ENCODE measurements at regions not wholly inside any gene's neighbourhood (a gene's known extent, or its start where the extent isn't known, plus 50 kb on each side); places are given as distances from the start of the nearest gene placed in this dataset.

DNA sequence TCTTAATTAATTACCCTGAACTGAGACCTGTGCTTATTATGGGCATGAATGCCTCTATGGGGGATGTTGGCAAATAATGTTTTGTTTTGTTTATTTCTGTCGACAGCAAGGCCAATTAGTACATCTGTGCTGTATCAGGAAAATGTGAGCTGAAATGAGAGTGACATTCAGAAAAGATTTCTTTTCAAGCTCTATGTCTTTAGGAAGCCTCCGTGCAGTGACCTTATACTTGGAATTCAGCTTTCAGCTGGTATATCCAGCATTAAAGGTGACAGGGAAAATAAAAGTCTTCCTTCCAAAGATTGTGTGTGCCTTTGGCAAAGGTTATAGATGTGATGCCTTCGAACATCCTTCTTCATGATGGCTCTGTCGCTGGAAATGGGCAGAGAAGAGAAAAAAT, 1061.1 kb downstream of the SORCS3 start:
- DNase-seq: no peak

DNA sequence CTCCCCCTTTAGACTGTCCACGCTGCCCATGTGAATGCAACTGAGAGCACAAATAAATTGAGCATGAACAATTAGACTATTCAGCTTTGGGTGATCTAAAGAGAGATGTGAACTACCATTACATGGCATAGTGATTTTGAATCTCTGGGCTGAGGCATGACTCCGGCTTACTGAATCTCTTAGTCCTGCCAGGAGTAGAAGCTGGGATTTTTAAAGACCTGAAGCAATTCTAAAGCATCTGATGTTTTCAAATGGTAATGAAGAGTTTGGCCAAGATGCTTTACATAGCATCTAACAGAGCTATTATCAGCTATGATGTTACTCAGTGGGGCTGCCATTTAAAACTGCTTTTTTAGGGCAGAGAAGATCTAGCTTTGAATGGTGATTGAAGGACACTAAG, 1059.1 kb downstream of the SORCS3 start:
- no peak for DNase-seq

DNA sequence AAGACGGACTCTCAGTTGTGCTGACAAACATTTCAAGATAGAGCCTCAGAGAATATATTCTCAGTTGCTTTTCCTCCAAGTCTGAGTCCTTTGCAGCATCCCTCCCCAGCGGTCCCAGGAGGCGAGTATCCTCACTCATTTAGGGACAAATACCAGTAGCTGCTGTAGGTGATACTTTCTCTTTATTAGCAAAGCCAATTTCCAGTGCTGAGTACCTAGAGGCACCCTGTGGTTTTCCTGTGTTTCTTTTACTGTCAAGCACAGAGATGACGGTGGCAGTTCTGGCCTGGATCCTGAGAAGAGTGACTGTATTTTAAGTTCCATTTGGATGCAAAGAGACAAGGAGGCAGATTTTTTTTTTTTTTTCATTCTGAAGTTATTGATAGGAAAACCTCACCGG, 1058.4 kb downstream of the SORCS3 start:
- DNase-seq: no peak

DNA sequence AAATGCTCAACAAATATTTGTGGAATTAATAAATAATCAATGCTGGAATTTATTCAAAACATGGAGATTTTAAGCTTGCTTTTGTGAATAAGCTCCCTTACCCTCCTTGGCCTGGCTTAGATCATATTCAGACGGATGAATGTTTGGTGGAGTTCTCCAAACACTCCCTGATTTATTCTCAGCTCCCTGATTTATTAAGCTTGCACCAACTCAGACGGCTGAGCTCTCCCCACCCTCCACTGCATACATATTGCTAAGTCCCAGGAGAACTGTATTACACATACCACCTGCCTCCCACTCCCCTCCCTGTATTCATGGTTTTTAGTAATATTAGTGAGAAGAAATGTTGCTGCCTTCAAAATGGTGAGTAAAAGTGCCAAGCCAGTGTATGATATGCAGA, 1057.5 kb downstream of the SORCS3 start:
- no peak for DNase-seq

DNA sequence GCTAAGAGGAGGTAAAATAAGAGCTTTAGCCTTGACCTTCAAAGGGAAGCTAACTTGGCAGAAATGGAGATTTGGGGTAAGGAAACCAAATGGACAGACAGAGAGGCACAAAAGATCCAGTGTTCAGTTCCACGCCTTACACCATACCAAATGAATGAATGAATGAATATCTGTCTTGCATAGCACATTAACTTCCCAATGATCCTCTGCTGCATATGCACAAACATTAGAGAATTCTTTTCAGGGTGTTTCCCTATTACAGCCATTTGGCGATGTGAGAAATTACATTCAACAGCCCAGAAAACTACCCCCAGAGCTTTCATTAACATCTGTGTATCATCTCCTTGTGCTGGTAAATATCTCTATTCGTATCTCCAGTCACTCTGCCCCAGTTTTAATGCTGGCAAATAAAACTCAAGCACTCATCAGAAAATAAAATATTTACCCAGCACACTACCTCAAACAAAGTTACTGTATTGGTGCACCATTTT, 1056.2 kb downstream of the SORCS3 start:
- no peak for DNase-seq

- DNase-seq: peak; percentile 5
Observed at GRCh38 chr10:105691811-105692210, 1050.7 kb downstream of the SORCS3 start.

- no peak for DNase-seq
Observed at GRCh38 chr10:105682911-105683310, 1041.8 kb downstream of the SORCS3 start.

DNA sequence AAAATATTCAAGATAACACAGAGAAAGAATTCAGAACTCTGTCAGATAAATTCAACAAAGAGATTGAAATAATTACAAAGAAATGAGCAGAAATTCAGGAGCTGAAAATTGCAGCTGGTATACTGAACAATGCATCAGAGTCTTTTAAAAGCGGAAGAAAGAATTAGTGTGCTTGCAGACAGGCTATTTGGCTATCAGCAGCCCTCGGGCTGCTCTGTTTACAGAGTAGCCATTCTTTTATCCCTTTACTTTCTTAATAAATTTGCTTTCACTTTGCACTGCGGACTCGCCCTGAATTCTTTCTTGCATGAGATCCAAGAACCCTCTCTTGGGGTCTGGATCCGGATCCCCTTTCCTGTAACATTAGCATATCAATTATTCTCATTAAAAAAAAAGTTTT, 1040.0 kb downstream of the SORCS3 start:
- DNase-seq: no peak

GRCh38 chr10:105679781-105680180, 1038.7 kb downstream of the SORCS3 start:
- no peak for DNase-seq

DNA sequence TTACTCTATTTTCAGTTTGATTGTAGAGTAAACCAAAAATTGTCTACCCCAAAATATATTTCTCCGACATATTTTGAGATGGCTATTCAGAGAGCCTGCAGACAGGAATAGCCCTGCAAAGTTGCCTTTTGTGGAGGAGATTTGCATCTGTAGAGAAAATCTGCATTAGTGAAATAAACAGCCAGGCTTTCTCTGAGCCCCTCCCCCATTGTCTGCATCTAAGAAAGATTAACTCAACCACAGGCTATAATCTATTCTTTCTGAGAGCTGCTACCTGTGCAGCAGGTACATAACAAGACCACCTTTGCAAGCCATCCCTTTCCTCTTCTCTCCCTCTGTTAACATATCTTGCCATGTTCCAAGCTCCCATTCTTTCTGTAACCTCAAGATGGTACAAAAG, 1034.2 kb downstream of the SORCS3 start:
- DNase-seq: no peak

DNA sequence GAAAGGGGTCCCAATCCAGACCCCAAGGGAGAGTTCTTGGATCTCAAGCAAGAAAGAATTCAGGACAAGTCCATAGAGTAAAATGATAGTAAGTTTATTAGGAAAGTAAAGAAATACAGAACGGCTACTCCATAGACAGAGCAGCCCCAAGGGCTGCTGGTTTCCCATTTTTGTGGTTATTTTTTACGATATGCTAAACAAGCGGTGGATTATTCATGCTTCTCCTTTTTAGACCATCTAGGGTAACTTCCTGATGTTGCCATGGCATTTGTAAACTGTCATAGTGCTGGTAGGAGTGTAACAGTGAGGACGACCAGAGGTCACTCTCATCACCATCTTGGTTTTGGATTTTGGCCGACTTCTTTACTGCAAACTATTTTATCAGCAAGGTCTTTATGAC, 1033.4 kb downstream of the SORCS3 start:
- DNase-seq: no peak

DNA sequence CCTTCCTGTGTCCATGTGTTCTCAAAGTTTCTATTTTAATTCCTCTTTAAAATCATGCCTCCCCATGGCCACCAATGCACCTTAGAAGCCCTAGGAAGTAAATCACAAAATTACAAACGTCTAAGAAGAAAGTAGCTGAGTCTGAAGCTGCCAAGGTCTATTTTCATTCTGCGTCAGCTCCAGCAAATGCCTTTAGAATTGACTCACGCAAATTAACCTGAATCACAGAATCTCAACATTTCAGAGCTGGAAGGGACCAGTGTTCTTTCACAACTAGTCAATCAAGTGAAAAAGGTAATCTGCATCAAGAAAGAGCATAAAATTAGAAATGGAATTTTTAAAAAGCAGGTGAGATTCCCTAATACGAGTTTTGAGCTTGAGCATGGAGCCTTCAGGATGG, 1017.6 kb downstream of the SORCS3 start:
- DNase-seq: no peak

GRCh38 chr10:105656856-105657255, 1015.8 kb downstream of the SORCS3 start:
- DNase-seq: no peak

GRCh38 chr10:105650306-105650705, 1009.2 kb downstream of the SORCS3 start:
- no peak for DNase-seq

DNA sequence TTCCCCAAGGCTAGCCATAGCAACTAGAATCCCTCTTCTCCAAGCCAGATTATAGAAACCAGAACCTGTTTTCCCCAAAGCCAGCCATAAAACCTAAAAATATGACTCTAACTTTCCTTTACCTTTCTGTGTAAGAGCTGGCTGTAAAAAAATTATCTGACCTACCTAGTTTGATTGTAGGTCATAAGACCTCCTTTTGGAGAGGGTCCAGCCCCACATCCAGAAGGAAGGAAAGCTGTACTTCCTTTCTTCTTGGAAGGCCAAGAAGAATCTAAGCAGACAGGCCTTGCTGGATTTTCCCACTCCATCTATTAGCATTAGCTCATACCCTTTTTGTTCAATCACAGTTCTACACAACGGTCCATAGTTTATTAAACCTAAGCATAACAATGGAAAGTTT, 1006.3 kb downstream of the SORCS3 start:
- DNase-seq: no peak

DNA sequence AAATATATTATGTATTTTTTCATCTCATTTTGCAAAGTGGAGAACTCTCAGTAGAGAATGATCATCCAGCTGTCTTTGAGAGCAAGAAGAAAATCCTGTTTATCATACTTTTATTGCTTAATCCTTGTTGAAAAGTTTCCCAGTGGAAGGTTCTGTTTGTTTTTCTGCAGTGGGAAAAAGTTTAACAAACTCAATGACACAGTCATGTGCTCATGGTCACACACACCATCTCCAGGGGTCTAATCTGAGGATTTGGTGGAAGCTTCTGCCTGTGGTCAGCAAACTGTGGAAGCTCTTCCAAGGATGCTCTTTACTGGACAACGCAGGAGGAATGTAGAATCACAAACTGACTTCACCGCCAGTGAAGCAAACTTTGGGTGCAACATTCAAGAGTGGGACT, 1003.9 kb downstream of the SORCS3 start:
- DNase-seq: no peak

DNA sequence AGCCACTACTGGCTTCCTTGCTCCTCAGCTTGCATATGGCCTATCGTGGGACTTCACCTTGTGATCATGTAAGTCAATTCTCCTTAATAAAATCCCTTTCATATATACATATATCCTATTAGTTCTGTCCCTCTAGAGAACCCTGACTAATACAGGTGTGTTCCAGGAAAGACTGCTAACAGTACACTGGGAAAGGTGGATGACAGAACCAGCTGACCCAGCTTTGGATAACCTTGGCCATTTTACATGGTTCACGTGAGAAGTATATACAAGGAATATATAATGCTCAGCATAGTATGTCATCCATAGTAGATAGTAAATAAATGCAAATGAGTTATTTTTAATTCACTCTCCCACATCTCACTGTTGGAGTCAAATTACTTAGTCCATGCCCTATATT, 1003.5 kb downstream of the SORCS3 start:
- no peak for DNase-seq

- no peak for DNase-seq
Observed at GRCh38 chr10:105644091-105644490, 1003.0 kb downstream of the SORCS3 start.

DNA sequence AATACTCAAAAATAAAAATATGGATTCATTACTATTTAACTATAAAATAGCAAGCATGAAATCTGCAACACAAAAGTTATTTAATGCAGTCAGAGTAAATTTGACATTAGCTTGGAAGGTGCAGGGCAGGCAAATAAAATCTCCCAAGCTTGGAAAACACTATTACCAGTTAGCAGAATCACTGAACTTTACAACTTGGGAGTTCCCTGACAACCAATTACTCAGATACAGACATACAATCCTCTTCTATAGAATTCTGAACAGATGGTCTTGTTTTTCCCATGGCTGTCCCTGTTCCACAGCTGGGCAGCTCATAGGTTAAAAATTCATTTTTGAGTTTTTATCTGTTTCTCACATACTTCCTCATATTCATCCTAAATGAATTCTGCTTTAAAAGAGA, 1002.6 kb downstream of the SORCS3 start:
- DNase-seq: no peak

GRCh38 chr10:105634281-105634680, 993.2 kb downstream of the SORCS3 start:
- DNase-seq: no peak

GRCh38 chr10:105615715-105616365, 974.8 kb downstream of the SORCS3 start:
- DNase-seq: no peak

GRCh38 chr10:105611244-105611798, 970.2 kb downstream of the SORCS3 start:
- DNase-seq: no peak

- no peak for DNase-seq
Observed at GRCh38 chr10:105609451-105609850, 968.4 kb downstream of the SORCS3 start.

- DNase-seq: no peak
Observed at GRCh38 chr10:105605918-105606317, 964.8 kb downstream of the SORCS3 start.

GRCh38 chr10:105605104-105605503, 964.0 kb downstream of the SORCS3 start:
- DNase-seq: no peak

All from NCI-H146 (cell line).